HG02678 (cell line): ENCODE measurements at regions not wholly inside any gene's neighbourhood (a gene's known extent, or its start where the extent isn't known, plus 50 kb on each side); places are given as distances from the start of the nearest gene placed in this dataset.

ENCODE experiments used
- ATAC-seq: cut with Tn5 transposase; IDR thresholded peaks from one replicate; pipeline ENCODE4 v1.9.1; 2021; ENCODE audit warnings: mild to moderate bottlenecking, moderate library complexity; ENCODE audit not compliant: unreplicated experiment

GRCh38 chr2:236317938-236318396 is 53.8 kb upstream of the ASB18 start:
- no peak for ATAC-seq

DNA sequence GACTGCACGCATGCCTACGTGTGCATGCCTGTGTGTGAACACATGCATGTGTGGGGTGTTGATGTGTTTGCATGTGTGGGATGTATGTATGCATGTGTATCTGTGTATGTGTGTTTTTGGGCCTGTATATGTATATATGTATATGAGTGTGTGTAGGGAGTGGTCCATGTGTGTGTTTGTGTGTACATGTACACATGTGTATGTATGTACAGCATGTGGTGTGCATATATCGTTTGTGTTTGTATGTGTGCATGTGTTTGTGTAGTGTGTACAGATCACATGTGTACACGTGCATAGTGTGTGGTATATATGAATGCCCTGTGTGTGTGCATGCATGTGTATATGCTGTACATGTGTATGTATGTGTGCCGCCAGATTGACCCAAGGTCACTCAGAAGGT is 54.2 kb upstream of the ASB18 start:
- ATAC-seq: no peak

DNA sequence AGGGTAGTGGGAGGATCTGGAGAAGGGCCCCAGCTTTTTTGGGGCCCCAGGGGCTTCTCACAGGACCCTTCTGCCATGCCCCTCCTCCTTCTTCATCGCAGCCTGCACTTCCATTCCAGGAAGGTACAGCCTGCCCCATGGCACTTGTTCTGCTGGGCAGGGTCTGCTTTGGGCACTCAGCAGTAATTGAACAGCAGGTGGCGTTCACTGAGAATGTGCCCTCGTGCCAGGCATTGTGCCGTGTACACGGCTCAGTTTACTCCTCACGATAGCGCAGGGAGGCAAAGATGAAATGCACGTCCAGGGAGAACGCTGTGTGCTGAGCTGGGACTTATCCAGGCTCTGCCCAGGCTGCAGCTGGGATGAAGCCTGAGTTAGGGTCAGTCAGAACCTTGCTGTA is 54.8 kb upstream of the ASB18 start:
- ATAC-seq: no peak

DNA sequence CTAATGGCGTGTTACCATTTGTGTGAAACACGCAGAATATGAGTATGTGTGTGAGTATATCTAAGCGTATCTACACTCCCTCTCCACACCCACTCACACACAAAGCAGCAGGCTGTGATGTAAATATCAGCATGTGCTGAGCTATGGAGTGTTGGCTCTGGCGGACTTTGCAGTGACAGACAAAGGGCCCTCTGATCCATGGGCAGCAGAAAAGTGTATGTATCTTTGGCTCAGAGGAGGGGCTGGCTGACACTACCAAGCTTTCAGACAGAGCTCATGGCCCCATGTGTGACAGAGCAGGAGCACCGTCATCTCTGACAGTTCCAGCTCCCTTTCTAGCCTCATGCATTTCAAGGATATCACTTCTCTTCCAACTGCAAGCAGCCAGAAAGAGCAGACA is 57.2 kb upstream of the ASB18 start:
- ATAC-seq: no peak

GRCh38 chr2:236333417-236334121 is 69.4 kb upstream of the ASB18 start:
- ATAC-seq: no peak

DNA sequence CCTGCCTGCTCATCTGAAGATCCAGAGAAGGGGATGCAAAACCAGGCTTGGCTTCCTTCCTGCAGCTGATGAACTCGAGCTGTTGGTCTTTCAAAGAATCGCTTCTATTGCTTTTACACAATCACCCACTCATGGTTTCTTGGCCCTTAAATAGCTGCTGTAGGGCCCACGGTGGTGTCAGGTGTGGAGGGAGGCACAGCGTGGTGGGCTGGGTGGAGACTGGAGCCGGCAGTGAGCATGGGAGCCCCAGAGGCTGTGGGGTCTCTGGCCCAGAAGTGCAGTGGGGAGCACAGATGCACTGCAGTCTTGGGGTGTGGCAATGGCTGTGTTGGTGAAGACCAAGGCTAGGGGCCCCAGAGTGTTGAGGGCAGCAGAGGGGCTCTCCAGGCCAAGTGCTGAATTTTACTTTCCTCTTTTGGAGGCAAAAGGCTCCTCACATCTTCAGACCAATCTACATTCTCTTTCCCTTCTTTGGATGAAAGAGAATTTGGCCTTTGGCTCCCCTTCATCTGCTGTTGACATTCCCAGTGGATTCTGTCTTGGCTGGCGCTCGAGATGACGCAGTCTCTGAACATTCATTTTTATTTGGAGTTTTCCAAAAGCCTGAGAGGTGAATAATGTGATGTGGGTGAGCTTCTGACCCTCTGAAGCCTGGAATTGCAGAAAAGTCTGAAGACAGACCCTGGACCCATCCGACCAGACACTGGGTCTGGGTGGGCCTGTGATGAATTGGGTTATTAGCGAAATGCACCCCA is 70.1 kb upstream of the ASB18 start:
- no peak for ATAC-seq

DNA sequence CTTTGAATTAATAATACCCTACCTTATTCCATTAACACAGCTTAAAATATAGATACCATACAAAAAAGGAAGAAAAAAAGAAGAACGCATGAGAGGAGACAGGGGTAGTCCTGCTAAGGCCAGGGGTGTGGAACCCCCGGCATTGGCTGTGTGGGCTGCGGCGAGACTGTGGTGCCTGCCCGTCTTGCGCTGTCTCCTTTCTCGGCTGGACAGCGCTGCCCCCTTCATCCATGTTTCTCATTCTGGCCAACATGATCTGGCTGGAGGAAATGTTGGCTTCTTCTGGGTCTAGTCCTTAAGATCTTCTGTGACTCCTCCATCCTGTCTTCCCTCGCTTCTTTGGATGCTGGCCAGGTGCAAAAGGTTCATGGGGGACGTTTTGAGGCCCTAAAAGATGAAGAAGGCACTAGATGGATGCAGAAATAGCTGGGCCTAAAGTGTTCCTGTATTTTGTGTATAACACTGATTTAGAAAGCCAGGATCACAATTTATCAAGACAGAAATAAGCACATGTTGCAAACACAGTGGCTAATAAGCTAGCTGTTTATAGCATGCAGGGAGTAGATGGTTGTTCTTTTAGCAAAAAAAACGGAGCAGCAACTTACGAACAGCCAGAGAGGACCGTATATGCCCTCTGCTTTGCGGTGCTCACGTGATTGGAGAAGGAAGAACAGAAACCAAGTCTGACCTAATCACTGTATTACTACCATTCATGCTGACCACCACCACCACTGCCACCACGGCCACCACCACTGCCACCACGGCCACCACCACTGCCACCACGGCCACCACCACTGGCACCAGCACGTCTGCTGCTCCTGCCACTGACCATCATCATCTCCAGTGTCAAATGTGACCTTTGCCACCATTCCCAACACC is 71.7 kb upstream of the ASB18 start:
- ATAC-seq: no peak

DNA sequence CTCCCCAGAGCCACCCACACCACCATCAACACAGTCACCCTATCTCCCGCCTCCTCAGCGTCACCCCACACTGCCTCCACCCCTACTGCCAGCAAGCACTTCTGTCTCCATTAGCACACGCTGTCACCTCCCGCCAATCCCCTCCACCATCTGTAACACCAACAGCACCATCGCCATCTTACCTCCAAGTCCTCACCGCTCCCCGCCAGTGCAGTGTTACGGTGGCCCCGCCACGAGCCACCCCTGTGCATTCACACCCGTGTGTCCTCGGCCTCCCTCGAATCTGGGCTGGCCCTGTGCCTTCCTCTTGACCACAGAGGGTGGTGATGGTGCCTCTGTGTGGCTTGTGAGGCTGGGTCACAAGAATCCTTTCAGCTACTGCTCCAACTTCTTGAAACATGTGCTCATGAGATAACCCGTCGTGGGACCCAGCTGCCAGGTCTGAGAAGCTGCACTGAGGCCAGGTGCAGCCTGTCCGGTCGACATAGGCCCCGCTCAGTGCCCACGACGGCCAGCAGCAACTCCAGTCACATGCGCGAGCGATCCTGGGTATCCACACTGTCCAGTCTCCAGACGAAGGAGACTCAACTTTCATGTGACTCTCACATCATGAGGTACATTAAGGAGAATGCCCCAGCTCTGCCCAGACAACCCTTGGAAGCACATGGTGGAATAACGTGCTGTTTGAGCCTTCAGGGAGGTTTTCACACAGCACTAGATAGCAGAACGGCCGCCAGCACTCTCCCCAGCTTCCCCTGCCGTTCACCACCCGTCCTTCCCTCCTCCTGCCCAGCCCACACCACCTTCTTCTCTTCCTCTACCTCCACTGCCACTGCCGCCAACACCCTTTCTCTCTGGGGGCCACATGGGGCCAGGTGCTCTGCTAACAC is 72.6 kb upstream of the ASB18 start:
- no peak for ATAC-seq

- no peak for ATAC-seq
Observed at GRCh38 chr2:236337465-236338325, 73.5 kb upstream of the ASB18 start.

- no peak for ATAC-seq
Observed at GRCh38 chr2:236338495-236339184, 74.4 kb upstream of the ASB18 start.

DNA sequence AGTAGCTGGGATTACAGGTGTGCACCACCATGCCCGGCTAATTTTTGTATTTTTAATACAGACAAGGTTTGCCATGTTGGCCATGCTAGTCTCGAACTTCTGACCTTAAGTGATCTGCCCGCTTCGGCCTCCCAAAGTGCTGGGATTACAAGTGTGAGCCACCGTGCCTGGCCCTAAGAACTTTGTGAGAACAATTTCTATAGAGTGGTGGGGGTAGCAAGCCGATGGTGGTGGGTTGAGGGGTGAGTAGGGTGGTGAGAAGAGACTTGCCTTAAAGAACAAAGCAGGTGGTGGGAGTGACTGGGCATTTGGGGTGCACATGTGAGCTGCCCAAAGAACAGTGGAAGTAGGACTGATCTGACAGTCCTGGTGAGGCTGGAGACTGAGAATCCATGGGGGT is 76.0 kb upstream of the ASB18 start:
- no peak for ATAC-seq

- ATAC-seq: no peak
Observed at GRCh38 chr2:236341067-236341466, 76.9 kb upstream of the ASB18 start.

DNA sequence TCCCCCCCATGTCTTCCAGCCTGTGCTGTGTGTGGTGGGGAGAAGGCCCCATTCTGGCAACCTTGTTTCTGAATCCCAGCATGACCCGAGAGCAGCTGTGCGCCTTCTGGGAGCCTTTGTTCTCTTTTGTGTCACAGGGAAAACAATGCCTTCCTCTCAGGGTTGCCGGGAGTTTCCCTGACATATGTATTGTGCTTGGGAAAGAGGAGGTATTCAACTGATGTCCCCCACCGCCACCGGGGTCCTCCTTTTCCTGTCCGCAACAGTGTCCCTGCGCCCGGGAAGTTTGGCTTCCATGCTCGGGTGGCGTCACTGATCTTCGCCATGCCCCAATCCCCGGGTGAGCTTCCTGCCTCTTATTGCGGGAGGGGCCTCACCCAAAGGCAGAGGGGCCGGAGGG is 77.5 kb upstream of the ASB18 start:
- no peak for ATAC-seq

DNA sequence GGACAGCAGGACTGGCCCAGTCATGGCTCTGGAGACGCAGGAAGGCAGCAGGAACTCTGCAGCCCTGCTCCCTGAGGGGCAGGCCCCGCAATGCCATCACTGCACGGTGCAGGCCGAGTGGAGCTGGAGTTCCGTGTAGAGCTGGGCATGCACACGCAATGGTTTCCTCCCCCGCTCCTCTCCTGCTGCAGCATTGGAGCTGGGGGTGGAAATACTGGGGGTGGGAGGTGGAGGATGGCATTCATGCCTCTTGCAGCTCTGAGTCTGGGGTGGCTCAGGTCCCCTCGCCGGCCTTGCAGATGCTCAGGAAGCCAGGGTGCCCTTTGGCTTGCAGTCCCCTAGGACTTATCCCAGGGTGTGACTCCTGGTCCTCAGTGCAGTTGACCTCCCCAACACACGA is 78.3 kb upstream of the ASB18 start:
- no peak for ATAC-seq

DNA sequence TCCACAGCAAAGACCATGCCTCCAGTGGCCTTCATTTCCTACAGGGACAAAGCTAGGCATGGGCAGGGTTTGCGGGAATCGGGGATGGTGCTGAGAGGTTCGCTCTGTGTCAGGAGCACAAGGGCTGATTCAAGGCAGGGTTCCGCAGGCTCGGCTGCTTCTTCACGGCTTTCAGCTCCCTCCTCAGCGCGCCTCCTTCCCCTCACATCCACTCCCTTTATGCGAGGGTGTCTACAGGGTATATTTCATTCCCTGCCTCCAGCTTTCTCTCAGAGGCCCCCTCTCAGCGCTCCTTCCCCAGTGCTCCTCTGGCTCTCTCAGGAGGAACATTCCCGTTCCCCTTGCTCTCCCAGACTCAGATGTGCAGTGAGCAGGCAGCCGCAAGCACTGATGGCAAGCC is 78.7 kb upstream of the ASB18 start:
- no peak for ATAC-seq

- no peak for ATAC-seq
Observed at GRCh38 chr2:236343400-236344161, 79.4 kb upstream of the ASB18 start.

DNA sequence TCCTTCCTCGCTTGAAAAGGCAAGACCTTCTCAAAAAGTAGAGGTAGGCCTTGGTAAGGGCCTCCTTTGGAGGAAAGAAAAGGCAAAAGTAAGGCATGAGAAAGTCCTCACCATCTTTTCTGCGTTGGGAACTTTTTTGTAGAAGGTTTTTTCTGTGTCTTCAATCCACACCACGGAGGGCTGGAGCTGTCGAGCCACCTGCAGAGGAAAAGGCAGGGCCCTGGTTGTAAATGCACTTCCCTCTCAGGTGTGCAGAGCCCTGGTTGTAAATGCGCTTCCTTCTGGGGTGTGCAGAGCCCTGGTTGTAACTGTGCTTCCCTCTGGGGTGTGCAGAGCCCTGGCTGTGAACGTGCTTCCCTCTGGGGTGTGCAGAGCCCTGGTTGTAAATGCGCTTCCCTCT is 80.2 kb upstream of the ASB18 start:
- ATAC-seq: no peak

DNA sequence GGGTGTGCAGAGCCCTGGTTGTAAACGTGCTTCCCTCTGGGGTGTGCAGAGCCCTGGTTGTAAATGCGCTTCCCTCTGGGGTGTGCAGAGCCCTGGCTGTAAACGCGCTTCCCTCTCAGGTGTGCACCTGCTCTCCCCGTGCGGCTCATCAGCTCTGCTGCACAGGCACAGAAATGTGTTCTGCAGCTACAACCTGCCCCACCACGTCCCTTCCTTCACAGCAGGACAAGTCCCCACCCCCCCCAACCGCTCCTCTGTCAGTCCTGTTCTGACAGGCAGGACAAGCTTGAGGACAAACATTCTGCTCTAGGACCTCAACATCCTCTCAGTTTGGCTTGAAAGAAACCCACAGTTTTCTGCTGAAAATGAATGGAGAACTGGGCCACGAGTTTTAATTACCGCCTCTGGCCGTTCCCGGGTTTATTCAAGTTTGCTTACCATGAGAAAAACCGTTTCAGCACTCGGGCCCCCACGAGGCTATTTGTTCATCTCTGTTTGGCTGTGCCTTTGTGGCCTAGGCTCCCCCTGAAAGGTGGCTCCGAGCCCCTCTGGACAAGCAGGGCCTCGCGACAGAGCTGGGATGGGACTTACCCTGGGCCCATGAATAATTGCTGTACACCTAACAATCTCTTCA is 81.0 kb upstream of the ASB18 start:
- ATAC-seq: no peak
